C4-2B (cell line): ENCODE measurements at regions not wholly inside any gene's neighbourhood (a gene's known extent, or its start where the extent isn't known, plus 50 kb on each side); places are given as distances from the start of the nearest gene placed in this dataset.

Experiments
- CTCF ChIP-seq: fragments of 450-650 bp; conservative IDR thresholded peaks from 2 replicates; pipeline ENCODE4 v1.5.1; 2017; ENCODE audit warnings: mild to moderate bottlenecking
- ZFX ChIP-seq: fragments of 450-650 bp; IDR thresholded peaks from 2 replicates; pipeline ENCODE4 v1.6.1; 2017

GRCh38 chr2:238971318-238972145 is 123.6 kb downstream of the TWIST2 start:
- TF ChIP-seq CTCF (no peak), ZFX (no peak)
